ENCODE measurements at regions not wholly inside any gene's neighbourhood (a gene's known extent, or its start where the extent isn't known, plus 50 kb on each side); places are given as distances from the start of the nearest gene placed in this dataset.

DNA sequence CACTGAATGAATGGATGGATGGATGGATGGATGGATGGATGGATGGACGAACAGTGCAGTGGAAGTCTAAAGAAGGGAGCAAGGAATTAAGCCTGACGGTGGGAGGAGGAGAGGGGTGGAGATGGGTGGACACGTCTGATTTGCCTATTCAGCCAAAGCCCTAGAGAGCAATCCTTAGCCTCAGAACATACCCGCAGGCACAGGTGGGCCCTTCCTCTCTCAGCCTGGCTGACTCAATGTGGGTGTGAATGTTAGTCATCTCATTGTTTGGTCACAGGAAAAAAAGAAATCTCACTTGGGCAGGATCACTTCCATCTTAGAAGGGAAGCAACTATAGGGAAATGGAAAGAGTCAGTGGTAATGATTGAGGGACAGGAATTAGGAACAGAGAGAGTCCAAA lies 165.9 kb downstream of the PJA1 start:
- Histone ChIP-seq H3K27ac (ENCODE audit: low read depth in 1 of 2, low read length in 2 of 2) (no peak overlapping the region), H3K9me3 (ENCODE audit: control insufficient read depth in 4 of 4, low read length in 3 of 4) (no peaks in the 10 kb centered on the region), H3K36me3 (ENCODE audit: control insufficient read depth in 4 of 4, insufficient read depth in 3 of 4, low read depth in 1 of 4, low read length in 3 of 4) (no peaks in the 10 kb centered on the region), H3K9ac (ENCODE audit: low read depth in 1 of 2, low read length in 2 of 2) (no peak overlapping the region), H3K4me1 (ENCODE audit: control insufficient read depth in 4 of 4, insufficient read depth in 4 of 4, low read length in 3 of 4) (peaks cover 0 to 6% (median 0%) of the 10 kb centered on the region in 4 donors), H3K27me3 (ENCODE audit: control insufficient read depth in 4 of 4, insufficient read depth in 4 of 4, low read length in 3 of 4) (no peaks in the 10 kb centered on the region), H3K4me3 (ENCODE audit: low read depth in 1 of 3, low read length in 3 of 3) (no peak overlapping the region)
- DNase-seq (ENCODE audit: low spot score), result no peak
- TF ChIP-seq YY1 (IDR thresholded peaks at IDR 0.05), result no peak
- TF ChIP-seq, protein P1, sequence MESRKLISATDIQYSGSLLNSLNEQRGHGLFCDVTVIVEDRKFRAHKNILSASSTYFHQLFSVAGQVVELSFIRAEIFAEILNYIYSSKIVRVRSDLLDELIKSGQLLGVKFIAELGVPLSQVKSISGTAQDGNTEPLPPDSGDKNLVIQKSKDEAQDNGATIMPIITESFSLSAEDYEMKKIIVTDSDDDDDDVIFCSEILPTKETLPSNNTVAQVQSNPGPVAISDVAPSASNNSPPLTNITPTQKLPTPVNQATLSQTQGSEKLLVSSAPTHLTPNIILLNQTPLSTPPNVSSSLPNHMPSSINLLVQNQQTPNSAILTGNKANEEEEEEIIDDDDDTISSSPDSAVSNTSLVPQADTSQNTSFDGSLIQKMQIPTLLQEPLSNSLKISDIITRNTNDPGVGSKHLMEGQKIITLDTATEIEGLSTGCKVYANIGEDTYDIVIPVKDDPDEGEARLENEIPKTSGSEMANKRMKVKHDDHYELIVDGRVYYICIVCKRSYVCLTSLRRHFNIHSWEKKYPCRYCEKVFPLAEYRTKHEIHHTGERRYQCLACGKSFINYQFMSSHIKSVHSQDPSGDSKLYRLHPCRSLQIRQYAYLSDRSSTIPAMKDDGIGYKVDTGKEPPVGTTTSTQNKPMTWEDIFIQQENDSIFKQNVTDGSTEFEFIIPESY (IDR thresholded peaks at IDR 0.05), result no peak
- TF ChIP-seq, protein P2, sequence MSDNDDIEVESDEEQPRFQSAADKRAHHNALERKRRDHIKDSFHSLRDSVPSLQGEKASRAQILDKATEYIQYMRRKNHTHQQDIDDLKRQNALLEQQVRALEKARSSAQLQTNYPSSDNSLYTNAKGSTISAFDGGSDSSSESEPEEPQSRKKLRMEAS (IDR thresholded peaks at IDR 0.05), result no peak
- TF ChIP-seq JUND (IDR thresholded peaks at IDR 0.05), result no peak
- TF ChIP-seq SP1 (IDR thresholded peaks at IDR 0.05), result no peak
- TF ChIP-seq, protein P3, sequence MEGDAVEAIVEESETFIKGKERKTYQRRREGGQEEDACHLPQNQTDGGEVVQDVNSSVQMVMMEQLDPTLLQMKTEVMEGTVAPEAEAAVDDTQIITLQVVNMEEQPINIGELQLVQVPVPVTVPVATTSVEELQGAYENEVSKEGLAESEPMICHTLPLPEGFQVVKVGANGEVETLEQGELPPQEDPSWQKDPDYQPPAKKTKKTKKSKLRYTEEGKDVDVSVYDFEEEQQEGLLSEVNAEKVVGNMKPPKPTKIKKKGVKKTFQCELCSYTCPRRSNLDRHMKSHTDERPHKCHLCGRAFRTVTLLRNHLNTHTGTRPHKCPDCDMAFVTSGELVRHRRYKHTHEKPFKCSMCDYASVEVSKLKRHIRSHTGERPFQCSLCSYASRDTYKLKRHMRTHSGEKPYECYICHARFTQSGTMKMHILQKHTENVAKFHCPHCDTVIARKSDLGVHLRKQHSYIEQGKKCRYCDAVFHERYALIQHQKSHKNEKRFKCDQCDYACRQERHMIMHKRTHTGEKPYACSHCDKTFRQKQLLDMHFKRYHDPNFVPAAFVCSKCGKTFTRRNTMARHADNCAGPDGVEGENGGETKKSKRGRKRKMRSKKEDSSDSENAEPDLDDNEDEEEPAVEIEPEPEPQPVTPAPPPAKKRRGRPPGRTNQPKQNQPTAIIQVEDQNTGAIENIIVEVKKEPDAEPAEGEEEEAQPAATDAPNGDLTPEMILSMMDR (IDR thresholded peaks at IDR 0.05; ENCODE audit: low read depth, low read length, missing input control), result no peak
- TF ChIP-seq HNF4A (conservative IDR thresholded peaks at IDR 0.05), result no peak
- TF ChIP-seq NR2F2 (IDR thresholded peaks at IDR 0.05), result no peak
- TF ChIP-seq, protein P4, sequence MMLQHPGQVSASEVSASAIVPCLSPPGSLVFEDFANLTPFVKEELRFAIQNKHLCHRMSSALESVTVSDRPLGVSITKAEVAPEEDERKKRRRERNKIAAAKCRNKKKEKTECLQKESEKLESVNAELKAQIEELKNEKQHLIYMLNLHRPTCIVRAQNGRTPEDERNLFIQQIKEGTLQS (IDR thresholded peaks at IDR 0.05), result no peak
- no peak for TF ChIP-seq TAF1 (conservative IDR thresholded peaks at IDR 0.05)
- TF ChIP-seq EGR1 (IDR thresholded peaks at IDR 0.05; ENCODE audit: low read depth in 2 of 2), result no peak
- TF ChIP-seq GABPA (IDR thresholded peaks at IDR 0.05 in 1 of 2, conservative IDR thresholded peaks at IDR 0.05 in 1 of 2), result no peak
- no peak for TF ChIP-seq RXRA (IDR thresholded peaks at IDR 0.05)
- TF ChIP-seq HNF4G (IDR thresholded peaks at IDR 0.05), result no peak
- no peak for TF ChIP-seq FOXA2 (IDR thresholded peaks at IDR 0.05)
- TF ChIP-seq, protein P5, sequence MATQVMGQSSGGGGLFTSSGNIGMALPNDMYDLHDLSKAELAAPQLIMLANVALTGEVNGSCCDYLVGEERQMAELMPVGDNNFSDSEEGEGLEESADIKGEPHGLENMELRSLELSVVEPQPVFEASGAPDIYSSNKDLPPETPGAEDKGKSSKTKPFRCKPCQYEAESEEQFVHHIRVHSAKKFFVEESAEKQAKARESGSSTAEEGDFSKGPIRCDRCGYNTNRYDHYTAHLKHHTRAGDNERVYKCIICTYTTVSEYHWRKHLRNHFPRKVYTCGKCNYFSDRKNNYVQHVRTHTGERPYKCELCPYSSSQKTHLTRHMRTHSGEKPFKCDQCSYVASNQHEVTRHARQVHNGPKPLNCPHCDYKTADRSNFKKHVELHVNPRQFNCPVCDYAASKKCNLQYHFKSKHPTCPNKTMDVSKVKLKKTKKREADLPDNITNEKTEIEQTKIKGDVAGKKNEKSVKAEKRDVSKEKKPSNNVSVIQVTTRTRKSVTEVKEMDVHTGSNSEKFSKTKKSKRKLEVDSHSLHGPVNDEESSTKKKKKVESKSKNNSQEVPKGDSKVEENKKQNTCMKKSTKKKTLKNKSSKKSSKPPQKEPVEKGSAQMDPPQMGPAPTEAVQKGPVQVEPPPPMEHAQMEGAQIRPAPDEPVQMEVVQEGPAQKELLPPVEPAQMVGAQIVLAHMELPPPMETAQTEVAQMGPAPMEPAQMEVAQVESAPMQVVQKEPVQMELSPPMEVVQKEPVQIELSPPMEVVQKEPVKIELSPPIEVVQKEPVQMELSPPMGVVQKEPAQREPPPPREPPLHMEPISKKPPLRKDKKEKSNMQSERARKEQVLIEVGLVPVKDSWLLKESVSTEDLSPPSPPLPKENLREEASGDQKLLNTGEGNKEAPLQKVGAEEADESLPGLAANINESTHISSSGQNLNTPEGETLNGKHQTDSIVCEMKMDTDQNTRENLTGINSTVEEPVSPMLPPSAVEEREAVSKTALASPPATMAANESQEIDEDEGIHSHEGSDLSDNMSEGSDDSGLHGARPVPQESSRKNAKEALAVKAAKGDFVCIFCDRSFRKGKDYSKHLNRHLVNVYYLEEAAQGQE (IDR thresholded peaks at IDR 0.05), result no peak
- no peak for TF ChIP-seq RAD21 (IDR thresholded peaks at IDR 0.05)
- TF ChIP-seq FOXA1 (IDR thresholded peaks at IDR 0.05), result no peak
- WGBS, result 69% methylated on average over 4 of the region's 4 CpGs

Measured in liver (tissue), 8 donors.